Activated CD4-positive, alpha-beta T cell treated with anti-CD3 and anti-CD28 coated beads, Interleukin-10, Interleukin-2, amounts not matched to agents 100 ng/mL and 50 ng/mL, durations not matched to agents 16 hours and 8 hours (primary cell): ENCODE measurements at regions not wholly inside any gene's neighbourhood (a gene's known extent, or its start where the extent isn't known, plus 50 kb on each side); places are given as distances from the start of the nearest gene placed in this dataset.

Experiments
- DNase-seq: peaks from one replicate; pipeline ENCODE4 v3.0.0-alpha.2; 2020

DNA sequence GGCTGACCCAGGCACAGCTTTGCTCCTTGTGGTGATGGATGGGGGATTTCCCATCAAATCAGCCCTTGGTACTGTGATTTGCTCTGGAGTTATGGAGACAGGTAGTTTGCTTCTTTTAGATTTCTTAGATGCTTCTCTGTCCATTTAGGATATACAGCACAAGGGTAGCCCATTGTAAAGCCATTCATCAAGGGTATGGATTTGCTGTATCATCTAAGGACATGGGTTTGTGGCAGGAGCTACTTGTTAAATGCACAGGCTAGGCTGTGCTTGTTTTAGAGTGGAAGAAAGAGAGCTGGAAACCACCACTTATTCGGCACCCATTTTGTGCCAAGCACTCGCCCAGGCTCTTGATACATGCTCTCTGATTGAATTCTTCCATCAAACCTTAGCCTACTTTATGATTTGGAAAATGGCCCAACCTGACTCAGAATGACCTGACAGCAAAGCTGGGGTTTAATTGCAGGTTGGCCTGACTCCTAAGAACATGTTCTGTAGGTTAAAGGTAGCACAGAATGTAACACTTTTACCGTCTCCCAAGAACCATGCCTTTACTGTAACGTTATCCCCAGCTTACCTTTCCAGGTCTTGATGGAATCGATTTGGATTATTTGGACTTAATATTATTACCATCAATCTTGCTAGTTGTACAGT is 168.0 kb downstream of the SNX10 start:
- no peak for DNase-seq

DNA sequence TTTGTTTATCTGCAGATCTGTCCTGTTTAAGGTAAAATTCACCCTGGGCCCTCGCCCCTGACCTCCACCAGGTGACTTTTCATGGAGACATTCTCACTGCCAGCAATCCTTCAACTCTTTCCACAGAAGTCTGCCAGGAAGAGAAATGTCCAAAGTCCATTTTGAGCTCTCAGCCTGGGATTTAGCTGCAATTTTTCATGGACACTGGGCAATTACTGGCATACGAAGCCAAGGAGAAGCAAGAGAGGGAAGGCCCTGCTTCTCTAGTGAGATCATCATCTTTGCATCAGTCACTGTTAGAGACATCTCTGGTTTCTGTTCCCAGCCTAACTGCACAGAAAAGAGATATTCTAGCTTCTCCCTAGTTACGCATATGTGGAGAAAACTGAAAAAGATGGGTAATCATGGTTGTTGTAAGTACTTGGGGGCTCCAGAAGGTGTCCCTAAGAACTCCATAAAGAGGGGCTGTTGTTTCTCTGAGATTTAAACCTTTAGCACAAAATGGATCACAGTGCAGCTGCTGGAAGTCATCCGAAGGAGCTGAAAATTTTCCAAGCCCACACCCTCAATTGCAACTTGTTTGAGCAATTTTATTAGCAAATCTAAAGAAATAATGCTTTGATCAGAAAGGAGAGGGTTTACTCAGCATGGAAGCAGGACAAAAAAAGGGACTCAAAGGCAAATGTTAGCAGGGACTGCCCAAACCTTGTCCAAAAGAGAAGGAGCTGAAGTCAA is 168.9 kb downstream of the SNX10 start:
- no peak for DNase-seq

DNA sequence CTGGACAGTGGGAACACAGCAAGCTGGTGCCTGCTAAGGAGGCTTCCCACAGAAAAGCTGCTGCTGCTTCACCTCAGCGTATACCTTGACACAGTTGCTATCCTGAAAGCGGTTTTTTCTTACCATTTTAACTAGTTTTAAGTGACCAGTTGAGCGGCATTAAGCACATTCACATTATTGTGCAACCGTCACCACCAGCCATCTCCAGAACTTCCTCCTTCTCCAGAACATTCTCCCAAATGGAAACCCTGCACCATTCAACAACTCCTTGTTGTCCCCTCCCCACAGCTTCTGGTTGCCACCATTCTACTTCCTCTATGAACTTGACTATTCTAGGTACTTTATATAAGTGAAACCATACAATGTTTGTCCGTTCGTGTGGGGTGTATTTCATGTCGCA is 169.9 kb downstream of the SNX10 start:
- DNase-seq = no peak

DNA sequence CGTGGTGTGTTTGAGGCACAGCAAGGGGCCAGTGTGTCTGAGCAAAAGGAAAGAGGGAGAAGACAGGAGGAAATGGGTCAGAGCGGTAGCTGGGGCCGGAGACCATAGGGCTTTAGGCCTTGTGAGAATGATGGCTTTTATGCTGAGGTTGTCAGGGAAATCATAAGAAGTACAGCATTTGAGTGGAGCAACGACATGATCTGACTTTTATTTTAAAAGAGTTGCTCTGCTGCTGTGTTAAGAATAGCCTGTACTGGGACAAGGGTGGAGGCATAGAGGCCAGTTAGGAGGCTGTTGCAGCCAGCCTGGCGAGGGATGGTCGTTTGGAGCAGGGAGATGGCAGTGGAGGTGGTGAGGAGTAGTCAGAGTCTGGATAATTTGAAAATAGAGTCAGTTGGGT is 174.3 kb downstream of the SNX10 start:
- DNase-seq = no peak

DNA sequence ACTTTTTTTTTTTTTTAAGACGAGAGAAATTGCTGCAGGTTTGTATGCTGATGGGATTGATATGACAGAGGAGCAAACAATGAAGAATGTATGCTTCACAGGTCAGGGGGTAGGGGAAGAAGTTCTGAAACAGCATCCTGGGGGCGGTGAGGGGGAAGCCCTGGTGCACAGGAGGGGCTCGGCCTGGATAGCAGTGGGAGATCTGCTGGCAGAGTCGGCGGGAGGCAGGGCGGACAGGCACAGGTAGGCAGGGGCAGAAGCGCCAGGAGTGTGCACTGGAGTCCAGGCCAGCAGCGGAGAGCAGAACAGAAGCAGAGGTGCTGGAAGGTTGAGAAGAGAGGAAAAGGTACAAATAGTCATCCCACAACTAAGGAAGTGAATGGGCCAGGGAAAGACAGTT is 175.4 kb downstream of the SNX10 start:
- DNase-seq = no peak

DNA sequence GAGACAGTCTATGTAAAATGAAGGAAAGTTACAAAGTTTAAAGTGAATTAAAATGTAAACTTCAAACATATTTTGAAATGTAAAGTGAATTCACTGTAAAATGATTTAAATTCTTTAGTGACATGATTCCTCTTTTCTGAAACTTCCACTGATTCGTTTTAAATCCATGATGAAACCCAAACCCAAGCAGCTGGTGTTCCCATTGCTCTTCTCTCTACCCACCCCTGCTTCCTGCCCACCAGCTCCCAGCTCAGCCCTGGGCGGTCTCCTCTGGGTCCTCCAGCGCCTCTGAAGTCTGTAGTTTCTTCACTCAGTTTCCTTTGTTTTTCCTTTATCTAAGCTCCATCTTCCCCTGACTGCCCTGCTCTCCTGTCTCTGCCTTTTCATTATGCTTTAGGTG is 175.9 kb downstream of the SNX10 start:
- DNase-seq = no peak

DNA sequence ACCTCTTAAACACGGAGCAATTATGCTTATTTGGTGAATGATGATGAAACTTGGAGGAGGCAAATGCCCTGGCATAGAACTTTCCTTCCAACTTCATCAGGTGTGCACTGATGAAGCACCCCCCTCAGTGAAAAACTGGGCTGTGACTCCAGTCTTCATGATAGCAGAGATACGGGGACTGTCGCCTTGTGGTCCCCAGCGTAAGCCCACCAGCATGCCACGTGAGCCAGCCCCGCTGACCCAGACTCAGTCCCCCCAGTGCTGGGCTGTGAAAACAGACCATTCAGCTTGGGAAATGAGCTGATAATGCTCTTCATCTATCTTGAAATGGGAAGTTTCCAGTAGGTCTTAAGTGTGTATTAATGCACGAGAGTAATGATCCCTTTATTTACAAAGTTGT is 177.0 kb downstream of the SNX10 start:
- DNase-seq = no peak

DNA sequence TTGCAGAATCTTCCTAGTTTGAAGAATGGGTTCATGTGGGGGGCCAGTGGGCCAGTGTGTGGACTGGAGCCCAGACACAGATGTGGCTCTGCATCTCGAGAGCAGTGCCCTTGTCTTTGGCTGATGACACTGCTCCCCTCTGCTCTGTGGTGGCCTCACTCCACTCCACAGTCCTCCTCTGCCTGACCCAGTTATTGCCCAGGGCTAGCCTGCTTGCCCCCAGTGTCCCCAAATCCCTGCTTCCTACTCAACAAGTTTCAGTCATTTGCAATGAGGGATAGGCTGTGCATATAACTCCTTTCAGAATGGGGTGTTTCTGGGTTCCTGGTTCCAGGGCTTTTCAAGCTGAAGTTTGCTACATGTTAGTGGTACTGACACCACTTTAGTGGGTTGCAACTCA is 177.5 kb downstream of the SNX10 start:
- no peak for DNase-seq

DNA sequence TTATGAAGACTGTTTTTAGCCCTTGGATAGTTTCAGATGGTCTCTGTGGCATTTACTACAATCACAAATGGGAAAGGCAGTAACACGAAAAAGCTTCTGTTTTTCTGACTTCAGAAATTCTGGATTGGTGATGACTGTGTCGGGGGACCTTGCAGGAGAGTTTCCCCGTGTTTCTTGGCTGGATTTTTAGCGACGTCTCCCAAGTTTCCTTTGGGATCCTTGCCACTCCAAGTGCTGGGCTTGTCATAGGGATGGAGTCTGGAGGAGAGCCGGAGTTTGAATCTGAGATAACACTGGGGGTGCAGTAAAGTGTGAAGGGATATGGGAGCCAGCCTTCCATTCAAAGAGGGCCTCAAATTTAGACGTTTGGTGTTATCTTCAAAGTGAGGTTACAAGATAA is 179.0 kb downstream of the SNX10 start:
- no peak for DNase-seq

DNA sequence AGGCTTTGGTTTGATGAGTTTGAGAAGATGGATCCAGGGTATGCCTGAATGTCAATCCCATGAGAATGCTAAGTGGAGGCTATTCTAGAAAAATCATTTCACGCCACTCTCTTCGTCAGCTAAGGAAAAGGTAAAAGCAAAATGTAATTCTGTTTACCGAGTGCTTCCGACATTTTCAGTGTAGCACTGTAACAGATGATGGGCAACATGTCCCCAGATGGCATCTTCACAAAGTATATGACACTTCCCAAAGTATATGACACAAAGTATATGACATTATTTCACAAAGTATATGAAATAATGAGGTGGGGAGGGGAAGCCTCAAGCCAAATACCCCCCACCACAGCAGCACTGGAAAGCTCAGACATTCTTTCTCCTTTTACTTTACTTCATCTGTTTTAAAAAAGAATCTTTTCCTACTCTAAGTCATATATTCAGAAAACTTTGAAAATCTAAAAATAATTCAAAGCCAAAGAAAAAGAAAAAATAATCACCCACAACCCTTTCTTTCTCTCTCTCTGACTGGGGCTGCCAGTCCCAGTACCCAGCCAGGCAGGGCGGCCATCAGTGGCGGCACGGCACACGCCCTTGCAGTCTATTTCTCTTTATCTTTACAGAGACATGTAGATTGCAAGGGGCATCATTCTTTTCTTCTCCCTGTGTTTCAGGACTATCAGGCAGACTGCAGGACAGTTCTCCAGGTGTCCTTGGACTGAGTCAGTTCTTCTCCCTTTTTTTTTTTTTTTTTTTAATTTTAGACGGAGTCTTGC is 179.8 kb downstream of the SNX10 start:
- no peak for DNase-seq

DNA sequence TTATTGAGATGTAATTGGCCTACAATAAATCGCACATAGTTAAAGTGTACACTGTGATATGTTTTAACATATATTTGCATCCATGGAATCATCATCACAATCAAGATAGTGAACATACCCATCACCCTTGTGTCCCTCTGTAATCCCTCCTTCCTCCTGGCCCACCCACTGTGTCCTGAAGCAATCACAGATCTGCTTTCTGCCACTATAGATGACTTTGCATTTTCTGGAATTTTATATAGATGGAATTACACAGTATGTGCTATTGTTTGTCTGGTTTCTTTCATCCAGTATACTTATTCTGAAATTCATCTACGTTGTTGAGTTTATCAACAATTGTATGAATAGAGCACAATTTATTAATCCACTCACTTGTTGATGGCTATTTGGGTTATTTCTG is 181.3 kb downstream of the SNX10 start:
- DNase-seq = no peak

DNA sequence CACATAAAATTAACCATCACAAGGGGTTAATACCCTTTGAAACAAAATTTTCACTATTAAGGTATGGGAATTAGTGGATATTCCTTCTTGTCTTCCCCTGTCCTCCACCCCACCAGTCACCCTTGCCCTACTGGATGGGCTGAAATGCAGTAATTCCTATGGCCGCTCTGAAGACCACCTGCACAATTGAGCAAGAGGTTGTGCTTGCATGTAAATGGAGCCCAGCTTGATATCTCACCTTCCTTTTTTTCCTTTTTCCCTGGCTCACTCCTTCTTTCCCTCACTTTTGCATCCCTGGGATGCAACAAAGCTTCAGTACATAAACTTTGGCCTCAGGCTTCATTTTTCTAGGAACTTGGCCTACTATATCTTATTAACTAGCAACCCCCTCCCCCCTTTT is 184.6 kb downstream of the SNX10 start:
- no peak for DNase-seq

DNA sequence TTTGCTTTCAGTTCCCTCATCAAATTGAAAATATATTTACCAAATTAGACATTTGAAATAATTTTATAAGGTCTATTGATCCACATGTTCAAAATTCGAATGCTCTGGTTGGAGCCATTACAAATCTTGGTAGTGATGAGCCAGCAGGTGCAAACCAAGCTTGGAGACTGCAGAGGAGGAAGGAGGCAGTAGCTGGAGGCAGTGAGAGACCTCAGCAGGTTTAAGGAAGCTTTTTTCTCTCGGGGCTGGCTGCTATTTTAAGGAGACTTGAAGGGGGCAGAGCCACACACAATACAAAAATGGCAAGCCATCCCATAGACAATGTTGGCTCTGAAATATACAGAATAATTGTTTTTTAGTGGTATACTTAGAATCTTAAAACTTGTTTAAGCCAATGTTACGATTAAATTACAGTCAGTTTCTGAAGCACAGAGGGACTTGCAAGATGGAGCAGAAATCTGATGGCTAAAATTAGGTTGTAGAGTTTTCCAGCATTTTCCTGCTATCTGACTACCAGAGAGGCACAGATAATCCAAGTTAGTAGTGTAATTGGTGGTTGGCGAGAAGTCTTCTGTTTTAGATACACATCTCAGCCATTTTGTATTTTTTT is 185.8 kb downstream of the SNX10 start:
- no peak for DNase-seq

DNA sequence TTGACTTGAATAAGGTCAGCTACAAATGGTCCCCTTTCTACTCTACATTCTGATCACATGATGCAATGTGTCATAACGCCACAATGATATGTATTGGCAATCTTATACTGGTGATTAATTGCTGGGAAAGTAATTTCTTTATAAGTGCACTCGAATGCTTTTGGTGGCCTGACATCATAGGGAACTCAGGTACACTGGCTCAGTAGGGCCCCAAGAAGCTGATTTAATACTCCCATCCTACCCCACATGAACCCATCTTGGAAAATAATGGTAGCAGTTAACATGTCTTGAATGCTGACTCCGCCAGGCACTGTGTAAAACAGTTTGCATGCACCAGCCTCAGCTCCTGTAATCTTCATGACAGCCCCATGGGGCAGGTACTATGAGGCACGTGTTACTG is 186.9 kb downstream of the SNX10 start:
- DNase-seq = no peak

DNA sequence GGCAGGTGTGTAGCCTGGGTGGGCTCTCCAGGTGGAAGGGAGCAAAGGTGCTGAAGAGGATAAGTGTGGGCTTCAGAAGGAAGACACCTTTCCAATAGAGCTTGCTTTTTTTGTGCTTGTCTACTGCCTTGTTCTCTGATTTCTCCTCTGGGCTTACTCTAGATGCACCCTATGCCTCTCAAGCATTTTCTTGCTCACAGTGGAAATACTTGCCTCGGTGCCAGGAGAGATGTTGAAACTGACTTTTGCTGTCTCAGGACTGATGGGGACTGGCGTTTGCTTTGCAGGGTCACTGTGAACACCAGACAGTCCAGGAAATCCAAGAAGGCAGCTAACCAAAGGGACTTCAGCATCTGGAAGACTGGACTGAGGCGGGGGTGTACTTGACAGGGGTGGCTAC is 187.9 kb downstream of the SNX10 start:
- DNase-seq = no peak

DNA sequence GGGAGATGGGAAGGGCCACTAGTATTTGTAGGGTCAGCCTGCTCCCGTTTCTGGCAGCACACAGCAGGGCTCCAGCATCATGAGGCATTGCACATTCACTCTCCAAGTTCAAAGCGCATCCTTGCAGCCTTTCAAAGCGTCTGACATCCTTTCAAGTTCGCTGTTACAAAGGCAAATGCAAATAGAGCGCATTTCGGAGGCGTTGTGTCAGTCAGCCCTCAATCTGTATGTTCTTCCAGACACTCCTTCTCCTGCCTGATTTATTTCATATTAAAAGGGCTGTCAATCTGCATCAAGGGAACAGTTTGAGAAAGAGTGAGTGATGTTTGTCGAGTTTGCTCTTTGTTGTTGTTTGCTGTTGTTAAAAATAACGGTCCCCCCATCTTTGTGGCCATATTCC is 188.5 kb downstream of the SNX10 start:
- DNase-seq = no peak

DNA sequence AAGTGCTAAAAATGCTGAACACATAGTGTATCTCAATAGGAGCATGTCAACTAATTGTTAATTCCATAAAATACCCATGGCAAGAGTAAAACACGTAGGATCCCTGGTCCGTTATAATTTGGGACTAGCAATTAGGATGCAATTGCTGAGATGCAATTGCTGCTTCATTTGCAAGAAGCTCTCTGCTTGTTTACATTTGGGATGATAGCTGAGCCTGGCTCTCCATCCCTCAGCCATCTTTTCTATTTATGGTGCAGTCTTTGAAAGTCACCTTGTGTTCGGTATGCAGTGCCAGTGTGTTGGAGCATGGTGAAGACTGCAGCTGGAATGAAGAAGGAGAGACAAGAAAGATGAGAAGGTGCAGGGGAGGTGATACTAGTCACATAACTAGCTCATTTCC is 191.3 kb downstream of the SNX10 start:
- DNase-seq = no peak

DNA sequence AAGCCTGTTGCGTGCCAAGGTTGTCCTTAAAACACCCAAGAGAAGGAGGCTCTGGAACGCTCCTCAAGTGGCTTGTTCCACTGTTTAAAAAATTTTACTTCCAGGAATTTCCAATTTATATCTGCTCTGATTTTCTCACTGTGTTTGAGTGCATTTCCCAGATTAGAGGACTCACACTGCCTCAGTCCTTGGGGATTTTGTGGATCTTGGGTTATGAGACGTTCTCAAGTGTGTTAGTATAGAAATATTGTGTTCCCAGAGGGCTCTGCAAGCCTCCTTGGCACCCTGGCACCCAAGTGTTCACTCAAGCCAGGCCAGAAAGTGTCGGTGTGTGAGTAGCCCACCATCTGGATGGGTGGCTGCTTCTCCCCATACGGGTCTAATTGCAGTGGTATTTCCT is 192.2 kb downstream of the SNX10 start:
- no peak for DNase-seq

DNA sequence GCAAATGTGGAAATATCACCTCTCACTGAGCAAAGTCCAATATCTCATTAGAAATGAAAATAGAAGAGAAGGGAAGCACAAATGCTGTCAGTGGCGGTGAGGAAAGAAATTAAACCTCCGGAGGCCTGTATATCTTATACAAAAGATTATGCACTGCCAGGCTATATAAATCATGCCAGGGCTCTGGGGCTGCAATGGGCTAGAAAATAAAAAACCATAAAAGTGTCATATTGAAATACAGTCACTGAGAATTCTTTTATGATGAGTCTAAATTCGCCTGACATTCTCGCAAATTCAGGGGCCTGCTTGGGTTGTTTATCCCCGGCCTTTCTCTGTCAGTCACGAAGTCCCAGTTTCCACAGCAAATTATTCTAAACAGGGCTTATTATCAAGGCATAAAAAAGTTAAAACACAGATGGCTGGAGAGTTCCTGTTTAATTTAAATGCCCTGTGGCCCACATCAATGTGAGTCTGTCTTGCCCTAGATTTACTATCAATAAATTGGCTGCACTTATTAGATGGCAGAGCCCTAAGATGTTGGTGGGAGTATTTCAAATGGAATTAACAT is 193.8 kb downstream of the SNX10 start:
- no peak for DNase-seq

DNA sequence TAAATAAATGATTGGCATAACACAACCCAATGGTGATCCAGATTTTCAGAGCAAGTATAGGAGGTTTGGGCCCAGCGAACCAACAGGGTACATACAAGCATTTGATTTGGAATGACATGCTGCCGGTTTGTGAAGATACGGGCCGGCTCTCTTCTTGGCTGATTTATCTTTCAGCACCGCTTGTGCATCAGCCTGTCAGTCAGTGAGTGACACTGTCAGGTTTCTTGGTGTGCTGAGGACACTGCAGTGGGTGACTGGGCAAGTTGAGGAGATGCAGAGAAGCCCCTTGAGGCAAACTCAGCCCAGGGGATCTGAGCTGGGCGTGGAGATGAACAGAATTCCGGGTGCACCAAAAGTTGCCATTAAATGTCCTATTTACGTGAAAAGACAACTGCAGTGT is 194.5 kb downstream of the SNX10 start:
- no peak for DNase-seq

DNA sequence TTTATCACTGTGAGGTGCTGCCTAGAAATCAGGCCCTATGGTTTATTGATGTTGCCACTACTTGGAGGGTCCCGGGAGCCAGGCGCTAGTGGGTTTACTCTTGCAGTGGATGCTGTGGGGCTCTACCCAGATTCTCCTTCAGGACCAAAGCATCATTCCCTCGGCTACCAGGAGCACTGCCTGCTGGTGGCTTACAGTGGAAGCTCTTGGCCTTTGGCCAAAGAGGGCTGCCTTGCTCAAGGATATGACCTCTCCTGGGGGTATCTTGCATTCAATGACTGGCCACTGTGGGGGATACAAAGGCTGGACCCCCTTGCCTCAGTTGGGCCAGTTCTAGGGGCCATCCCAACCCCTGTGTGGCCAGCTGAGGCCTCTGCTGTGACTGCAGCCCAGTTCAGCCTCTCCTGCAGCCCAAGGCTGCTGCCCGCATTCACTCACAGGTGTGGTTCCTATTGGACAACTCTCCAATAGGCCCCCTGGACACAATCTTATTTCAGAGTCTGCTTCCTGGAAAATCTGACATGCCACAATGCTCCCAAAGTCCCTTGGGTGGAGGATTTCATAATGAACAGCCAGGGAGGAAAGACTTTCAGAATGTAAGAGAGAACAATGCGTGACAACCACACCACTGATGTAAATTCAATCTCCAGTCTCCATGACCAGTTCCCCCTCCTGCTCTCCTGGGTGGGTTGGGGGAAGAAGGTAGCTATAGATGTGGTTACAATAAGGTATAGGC is 196.3 kb downstream of the SNX10 start:
- DNase-seq = no peak

DNA sequence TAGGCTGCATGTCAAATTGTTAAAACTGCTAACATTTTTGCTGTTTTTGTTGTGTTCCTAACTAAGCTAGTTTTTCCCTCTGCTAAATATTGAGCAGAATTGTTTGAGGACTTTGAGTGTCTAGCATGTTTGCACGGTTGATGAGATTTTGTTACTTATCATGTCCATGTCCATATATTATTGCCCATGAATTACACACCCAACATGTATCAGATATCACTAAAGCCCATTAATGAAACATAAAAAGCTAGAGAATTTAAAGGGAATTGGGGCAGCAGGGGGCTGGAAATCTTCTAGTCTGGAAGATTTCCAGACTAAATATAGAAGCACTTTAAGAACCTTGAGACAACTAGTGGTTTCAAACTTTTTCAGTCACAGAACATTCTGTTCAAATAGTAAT is 197.7 kb downstream of the SNX10 start:
- DNase-seq = no peak
